ENCODE measurements at regions not wholly inside any gene's neighbourhood (a gene's known extent, or its start where the extent isn't known, plus 50 kb on each side); places are given as distances from the start of the nearest gene placed in this dataset.

DNA sequence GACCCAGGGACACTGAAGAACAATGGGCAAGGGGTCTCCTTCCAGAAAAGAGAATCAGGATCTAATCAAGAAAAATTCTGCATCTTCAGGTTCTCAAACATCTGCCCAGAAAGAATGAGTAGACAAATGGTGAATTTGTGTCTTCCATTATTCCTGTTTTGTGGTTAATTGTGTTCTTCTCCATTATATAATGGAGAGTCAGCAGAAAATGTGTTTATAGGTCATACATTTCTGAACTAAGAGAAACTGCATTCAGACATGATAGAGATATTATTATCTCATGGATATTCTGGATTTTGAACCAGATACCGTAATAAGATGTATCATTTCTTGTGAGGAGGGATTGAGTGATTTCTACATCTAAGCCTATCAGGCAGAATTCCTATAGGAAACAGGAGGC, 581.7 kb upstream of the JAG1 start:
- TF ChIP-seq PAX5 (IDR thresholded peaks at IDR 0.05; ENCODE audit: insufficient read depth, low read length, severe bottlenecking) = no peak
- no peak for TF ChIP-seq TAF1 (IDR thresholded peaks at IDR 0.05; ENCODE audit: low read depth, low read length)
- no peak for TF ChIP-seq POU2F2 (IDR thresholded peaks at IDR 0.05; ENCODE audit: low read depth, low read length)
- TF ChIP-seq POLR2A (IDR thresholded peaks at IDR 0.05; ENCODE audit: low read depth, low read length) = no peak
- no peak for TF ChIP-seq POLR2AphosphoS5 (IDR thresholded peaks at IDR 0.05; ENCODE audit: low read depth, low read length)
- no peak for TF ChIP-seq SPI1 (IDR thresholded peaks at IDR 0.05; ENCODE audit: low read depth, low read length)
- no peak for DNase-seq (ENCODE audit: insufficient read length, low spot score)
- no peak for FAIRE-seq

DNA sequence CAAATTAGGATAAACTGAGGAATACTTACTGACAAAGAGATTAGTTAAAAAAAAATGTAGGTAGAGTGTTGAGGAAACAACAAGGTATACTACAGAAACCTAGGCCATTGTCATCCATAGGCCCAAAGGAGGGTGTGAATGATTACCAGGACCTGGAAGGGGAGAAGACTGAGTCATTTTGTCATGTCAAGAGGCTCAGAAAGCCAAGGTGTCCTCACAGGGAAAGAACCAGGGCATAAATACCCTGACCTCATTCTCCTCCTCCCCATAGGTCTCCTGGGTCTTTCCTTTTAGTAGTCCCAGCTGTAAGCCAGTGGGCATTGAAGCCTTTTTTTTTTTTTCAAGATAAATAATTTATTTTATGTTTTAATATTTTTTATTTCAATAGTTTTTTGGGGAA, 582.1 kb upstream of the JAG1 start:
- DNase-seq (ENCODE audit: insufficient read length, low spot score) (no peak), FAIRE-seq (no peak)
- TF ChIP-seq POLR2AphosphoS5 (IDR thresholded peaks at IDR 0.05; ENCODE audit: low read depth, low read length) (no peak), PAX5 (IDR thresholded peaks at IDR 0.05; ENCODE audit: insufficient read depth, low read length, severe bottlenecking) (no peak), POU2F2 (IDR thresholded peaks at IDR 0.05; ENCODE audit: low read depth, low read length) (no peak), TAF1 (IDR thresholded peaks at IDR 0.05; ENCODE audit: low read depth, low read length) (no peak), SPI1 (IDR thresholded peaks at IDR 0.05; ENCODE audit: low read depth, low read length) (no peak), POLR2A (IDR thresholded peaks at IDR 0.05; ENCODE audit: low read depth, low read length) (no peak)

DNA sequence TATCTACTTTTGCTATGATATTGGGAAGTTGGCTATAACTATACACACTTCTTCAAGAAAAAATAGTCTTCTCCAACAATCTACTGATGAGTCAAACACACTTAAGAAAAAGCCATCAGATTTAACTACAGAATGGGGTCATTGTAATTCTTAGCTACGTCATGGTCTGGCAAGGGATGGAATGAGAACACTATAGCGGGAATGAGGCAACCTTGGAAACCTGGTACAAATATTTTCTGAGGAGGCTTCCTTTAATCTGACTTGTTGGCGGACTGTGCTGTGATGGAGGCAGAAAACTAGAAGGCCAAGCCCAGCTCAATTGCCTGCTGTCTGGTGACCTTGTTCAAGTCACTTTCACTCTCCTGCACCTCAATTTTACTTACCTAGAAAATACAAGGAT, 586.8 kb upstream of the JAG1 start:
- TF ChIP-seq PAX5 (IDR thresholded peaks at IDR 0.05; ENCODE audit: insufficient read depth, low read length, severe bottlenecking) = no peak
- no peak for TF ChIP-seq POLR2AphosphoS5 (IDR thresholded peaks at IDR 0.05; ENCODE audit: low read depth, low read length)
- no peak for TF ChIP-seq POLR2A (IDR thresholded peaks at IDR 0.05; ENCODE audit: low read depth, low read length)
- TF ChIP-seq TAF1 (IDR thresholded peaks at IDR 0.05; ENCODE audit: low read depth, low read length) = no peak
- TF ChIP-seq POU2F2 (IDR thresholded peaks at IDR 0.05; ENCODE audit: low read depth, low read length) = no peak
- TF ChIP-seq SPI1 (IDR thresholded peaks at IDR 0.05; ENCODE audit: low read depth, low read length) = no peak
- no peak for DNase-seq (ENCODE audit: insufficient read length, low spot score)
- FAIRE-seq = no peak

DNA sequence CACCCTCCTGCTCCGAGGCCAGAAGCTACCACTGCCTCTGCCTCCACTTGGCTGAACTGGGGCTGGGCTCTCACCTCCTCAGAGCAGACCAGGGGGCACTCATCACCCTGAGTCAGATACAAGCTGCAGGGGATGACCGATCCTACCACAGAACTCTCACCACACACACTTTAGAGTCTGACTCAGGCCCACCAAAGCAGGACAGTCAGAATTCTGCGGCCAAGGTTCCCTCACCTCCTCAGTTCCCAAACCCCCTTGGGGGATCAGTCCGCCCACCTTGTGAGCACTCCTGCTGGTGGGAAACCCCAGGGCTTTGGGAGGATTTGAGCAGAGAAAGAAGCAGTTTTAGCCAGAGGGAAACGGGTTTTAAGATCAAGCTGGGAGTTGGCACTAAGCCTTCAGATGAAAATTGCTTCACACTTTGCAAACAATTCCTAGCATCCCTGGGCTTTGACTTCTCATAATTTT, 587.8 kb upstream of the JAG1 start:
- no peak for DNase-seq (ENCODE audit: insufficient read length, low spot score)

DNA sequence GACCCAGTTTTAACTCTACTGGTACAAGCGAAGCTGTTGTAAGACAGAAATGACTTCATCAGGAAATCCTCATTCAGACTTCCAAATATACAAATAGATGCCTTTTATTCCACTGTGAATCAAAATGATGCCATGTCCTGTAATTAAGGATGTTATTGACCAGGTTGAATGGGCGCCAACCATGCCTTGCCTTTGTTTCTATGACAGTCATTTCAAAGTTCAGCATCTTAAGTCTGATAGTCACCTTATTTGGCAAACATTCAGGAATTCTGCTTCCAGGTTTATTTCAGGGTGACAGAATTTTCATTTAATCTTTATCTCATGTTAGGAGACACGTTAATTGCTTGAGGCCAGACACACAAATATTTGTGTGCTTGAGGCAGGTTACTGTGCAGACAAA, 592.8 kb upstream of the JAG1 start:
- DNase-seq (ENCODE audit: insufficient read length, low spot score) = no peak
- TF ChIP-seq POLR2AphosphoS5 (IDR thresholded peaks at IDR 0.05; ENCODE audit: low read depth, low read length) (no peak), POLR2A (IDR thresholded peaks at IDR 0.05; ENCODE audit: low read depth, low read length) (no peak), TAF1 (IDR thresholded peaks at IDR 0.05; ENCODE audit: low read depth, low read length) (no peak), POU2F2 (IDR thresholded peaks at IDR 0.05; ENCODE audit: low read depth, low read length) (no peak), SPI1 (IDR thresholded peaks at IDR 0.05; ENCODE audit: low read depth, low read length) (no peak), PAX5 (IDR thresholded peaks at IDR 0.05; ENCODE audit: insufficient read depth, low read length, severe bottlenecking) (no peak)
- FAIRE-seq = no peak

More for the DNA sequence above, 587.8 kb upstream of the JAG1 start:
- TF ChIP-seq POU2F2 (IDR thresholded peaks at IDR 0.05; ENCODE audit: low read depth, low read length) (peak; percentile 54; the same call in 1 of the 2 replicates), TAF1 (IDR thresholded peaks at IDR 0.05; ENCODE audit: low read depth, low read length) (no peak)
- no peak for FAIRE-seq

DNA sequence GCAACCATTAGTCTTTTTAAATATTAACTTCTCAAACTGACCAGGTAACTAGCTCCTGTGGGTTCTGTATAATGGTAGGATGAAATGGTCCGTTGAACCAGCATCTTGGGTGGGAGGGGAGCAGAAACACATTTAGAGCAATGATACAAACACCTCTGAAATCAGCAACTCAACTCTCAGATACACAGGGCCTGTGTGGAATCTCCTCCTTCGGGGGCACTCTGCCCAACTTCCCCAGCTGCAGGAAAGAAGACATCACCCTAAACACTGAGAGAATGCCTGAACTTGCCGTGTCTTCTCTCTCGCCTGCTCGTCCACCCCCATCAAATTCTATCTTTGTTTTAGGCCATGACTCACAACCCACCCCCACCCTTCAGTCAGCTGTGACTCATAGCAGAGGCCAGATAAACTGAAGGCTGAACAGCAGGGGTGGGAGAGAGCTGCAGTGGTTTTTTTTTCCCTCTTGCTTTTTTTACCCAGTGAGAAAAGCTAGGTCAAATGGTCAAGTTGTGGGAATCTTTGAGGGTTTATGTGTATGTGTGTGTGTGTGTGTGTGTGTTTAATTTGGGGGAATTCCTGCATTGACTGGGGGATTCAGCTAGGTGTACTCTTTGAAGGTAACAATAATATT, 593.4 kb upstream of the JAG1 start:
- peak; percentile 85 for FAIRE-seq
- TF ChIP-seq POU2F2 (IDR thresholded peaks at IDR 0.05; ENCODE audit: low read depth, low read length) = peak; percentile 87
- no peak for TF ChIP-seq PAX5 (IDR thresholded peaks at IDR 0.05; ENCODE audit: insufficient read depth, low read length, severe bottlenecking)
- TF ChIP-seq SPI1 (IDR thresholded peaks at IDR 0.05; ENCODE audit: low read depth, low read length) = peak; percentile 8; the same call in 1 of the 2 replicates
- 0 out of 2 replicates have a peak, but pooled peaks have one; percentile 32 for TF ChIP-seq TAF1 (IDR thresholded peaks at IDR 0.05; ENCODE audit: low read depth, low read length)
- peak; percentile 35; the same call in 1 of the 2 replicates for TF ChIP-seq POLR2A (IDR thresholded peaks at IDR 0.05; ENCODE audit: low read depth, low read length)
- no peak for TF ChIP-seq POLR2AphosphoS5 (IDR thresholded peaks at IDR 0.05; ENCODE audit: low read depth, low read length)

DNA sequence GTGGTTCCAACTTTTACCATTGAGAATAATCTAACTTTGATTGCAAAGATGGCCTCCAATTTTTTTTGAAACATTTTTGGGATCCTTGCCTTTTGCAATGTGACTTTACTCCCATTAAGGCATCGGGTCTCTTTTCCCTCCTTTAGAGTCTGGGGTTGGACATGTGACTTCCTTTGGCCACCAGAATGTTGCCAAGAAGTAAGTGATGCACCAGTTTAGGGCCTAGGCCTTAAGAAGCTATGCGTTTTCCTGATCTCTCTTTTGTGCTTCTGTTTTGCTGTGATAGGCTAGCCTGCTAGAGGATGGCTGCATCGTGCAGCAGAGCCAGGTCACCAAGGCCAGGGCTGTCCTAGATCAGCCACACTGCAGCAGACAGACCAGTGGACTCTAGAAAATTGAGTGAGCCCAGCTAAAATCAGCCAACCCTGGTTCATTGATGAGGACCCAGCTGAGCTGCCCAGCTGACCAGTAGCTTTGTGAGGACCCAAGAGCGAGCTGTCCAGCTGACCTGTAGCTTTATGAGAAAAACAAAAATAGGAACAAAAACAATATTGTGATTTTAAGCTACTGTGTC, 594.0 kb upstream of the JAG1 start:
- no peak for TF ChIP-seq SPI1 (IDR thresholded peaks at IDR 0.05; ENCODE audit: low read depth, low read length)
- no peak for TF ChIP-seq POLR2A (IDR thresholded peaks at IDR 0.05; ENCODE audit: low read depth, low read length)
- no peak for TF ChIP-seq TAF1 (IDR thresholded peaks at IDR 0.05; ENCODE audit: low read depth, low read length)
- TF ChIP-seq POLR2AphosphoS5 (IDR thresholded peaks at IDR 0.05; ENCODE audit: low read depth, low read length) = no peak
- TF ChIP-seq PAX5 (IDR thresholded peaks at IDR 0.05; ENCODE audit: insufficient read depth, low read length, severe bottlenecking) = no peak
- TF ChIP-seq POU2F2 (IDR thresholded peaks at IDR 0.05; ENCODE audit: low read depth, low read length) = no peak
- FAIRE-seq = peak; percentile 72

More for the DNA sequence above, 593.4 kb upstream of the JAG1 start:
- DNase-seq (ENCODE audit: insufficient read length, low spot score) = peak; percentile 23

DNA sequence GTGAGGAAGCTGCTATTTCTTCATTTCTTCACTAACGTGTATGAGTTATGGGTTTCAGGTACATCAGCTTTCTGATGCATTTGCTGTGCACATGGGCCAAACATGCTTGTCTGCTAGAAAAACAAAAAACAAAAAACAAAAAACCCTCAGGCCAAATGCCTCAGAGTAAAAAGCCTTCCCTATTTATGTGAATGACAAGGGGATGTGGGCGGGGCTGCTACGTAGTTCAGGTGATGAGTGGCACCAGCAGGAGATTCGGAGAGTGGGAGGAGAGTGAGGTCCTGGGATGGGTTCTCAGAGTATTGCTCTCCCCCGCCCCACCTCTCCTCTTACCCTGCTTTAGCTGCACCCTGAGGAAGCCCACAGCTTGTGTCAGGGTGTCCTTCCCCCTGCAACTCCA, 596.8 kb upstream of the JAG1 start:
- no peak for TF ChIP-seq PAX5 (IDR thresholded peaks at IDR 0.05; ENCODE audit: insufficient read depth, low read length, severe bottlenecking)
- TF ChIP-seq POLR2A (IDR thresholded peaks at IDR 0.05; ENCODE audit: low read depth, low read length) = no peak
- TF ChIP-seq SPI1 (IDR thresholded peaks at IDR 0.05; ENCODE audit: low read depth, low read length) = no peak
- no peak for TF ChIP-seq POU2F2 (IDR thresholded peaks at IDR 0.05; ENCODE audit: low read depth, low read length)
- TF ChIP-seq POLR2AphosphoS5 (IDR thresholded peaks at IDR 0.05; ENCODE audit: low read depth, low read length) = no peak
- TF ChIP-seq TAF1 (IDR thresholded peaks at IDR 0.05; ENCODE audit: low read depth, low read length) = no peak
- DNase-seq (ENCODE audit: insufficient read length, low spot score) = no peak
- no peak for FAIRE-seq

More for the DNA sequence above, 594.0 kb upstream of the JAG1 start:
- DNase-seq (ENCODE audit: insufficient read length, low spot score) = no peak

DNA sequence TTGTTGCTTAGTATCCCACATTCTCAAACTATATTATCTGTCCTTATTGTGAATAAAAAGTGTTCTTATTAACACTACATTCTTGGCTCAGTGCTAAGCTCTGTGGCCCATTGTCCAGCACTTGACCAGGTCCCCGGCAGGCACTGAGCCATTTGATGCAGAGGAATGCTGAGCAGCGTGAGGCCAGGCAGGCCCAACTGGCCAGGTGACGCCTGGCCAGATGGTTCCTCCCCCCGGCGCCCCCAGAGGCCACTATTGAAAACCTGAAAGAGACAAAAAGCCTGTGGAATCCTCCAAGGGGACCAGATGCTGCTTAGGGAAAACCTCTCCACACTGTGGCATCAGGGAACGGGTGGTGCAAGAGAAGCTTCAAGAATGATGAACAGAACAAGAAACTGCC, 597.5 kb upstream of the JAG1 start:
- TF ChIP-seq POLR2A (IDR thresholded peaks at IDR 0.05; ENCODE audit: low read depth, low read length) = no peak
- TF ChIP-seq PAX5 (IDR thresholded peaks at IDR 0.05; ENCODE audit: insufficient read depth, low read length, severe bottlenecking) = no peak
- TF ChIP-seq POLR2AphosphoS5 (IDR thresholded peaks at IDR 0.05; ENCODE audit: low read depth, low read length) = no peak
- no peak for TF ChIP-seq TAF1 (IDR thresholded peaks at IDR 0.05; ENCODE audit: low read depth, low read length)
- no peak for TF ChIP-seq SPI1 (IDR thresholded peaks at IDR 0.05; ENCODE audit: low read depth, low read length)
- TF ChIP-seq POU2F2 (IDR thresholded peaks at IDR 0.05; ENCODE audit: low read depth, low read length) = no peak
- FAIRE-seq (no peak), DNase-seq (ENCODE audit: insufficient read length, low spot score) (no peak)
